Femur (tissue), 1 donor: ENCODE measurements at regions not wholly inside any gene's neighbourhood (a gene's known extent, or its start where the extent isn't known, plus 50 kb on each side); places are given as distances from the start of the nearest gene placed in this dataset.
A peak's percentile ranks its signal among the peaks of the same experiment; 100 is the strongest.

ENCODE experiments used
- DNase-seq: peaks from one replicate; pipeline ENCODE4 v3.0.0-alpha.2; 2017

DNA sequence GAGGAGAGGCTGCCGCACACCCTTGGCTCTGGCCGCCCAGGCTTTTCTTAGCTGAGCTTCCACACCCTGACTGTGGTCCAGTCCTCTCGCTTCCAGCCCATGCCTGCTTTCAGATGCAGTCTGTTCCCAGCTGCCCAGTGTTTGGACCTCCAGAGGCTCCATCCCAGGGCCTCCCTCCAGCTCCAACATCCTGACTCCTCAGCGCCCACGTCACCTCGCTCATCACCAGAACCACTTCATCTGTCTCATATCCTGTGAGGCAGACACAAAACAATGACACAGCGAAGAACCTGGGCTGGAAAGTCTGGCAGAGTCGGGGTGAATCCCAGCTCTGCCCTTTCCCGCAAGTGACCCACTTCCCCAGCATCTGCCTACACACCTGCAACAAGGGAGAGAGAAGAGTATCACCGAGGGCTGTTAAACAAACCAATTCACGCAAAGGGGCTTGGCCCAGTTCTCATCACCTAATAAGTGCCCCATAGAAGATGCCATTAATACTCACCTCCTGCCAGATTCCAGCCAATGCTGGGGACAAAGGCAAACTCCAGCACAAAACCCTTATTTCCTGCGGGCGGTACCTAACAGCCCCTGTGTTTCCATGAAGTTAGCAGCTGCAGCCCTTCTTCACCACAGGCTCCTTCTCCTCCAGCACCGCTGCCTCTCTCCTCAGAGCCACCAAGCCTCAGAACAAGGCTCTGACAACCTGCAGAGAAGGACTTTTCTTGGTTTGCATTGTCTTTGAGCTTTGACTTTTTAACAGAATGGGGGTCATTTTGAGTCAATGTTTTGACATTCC lies 133.4 kb upstream of the CDH4 start:
- no peak for DNase-seq

DNA sequence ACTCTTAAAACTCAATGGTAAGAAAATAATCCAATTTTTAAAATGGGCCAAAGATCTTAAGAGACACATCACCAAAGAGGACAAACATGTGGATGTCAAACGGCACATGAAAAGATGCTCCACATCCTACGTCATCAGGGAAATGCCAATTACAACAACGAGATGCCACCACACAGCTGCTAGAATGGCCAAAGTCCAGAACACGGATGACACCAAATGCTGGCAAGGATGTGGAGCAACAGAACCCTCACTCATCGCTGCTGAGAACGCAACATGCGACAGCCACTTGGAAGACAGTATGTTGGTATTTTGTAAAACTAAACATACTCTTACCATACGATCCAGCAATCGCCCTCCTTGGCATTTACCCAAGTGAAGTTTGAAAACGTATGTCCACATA lies 132.8 kb upstream of the CDH4 start:
- DNase-seq = no peak

DNA sequence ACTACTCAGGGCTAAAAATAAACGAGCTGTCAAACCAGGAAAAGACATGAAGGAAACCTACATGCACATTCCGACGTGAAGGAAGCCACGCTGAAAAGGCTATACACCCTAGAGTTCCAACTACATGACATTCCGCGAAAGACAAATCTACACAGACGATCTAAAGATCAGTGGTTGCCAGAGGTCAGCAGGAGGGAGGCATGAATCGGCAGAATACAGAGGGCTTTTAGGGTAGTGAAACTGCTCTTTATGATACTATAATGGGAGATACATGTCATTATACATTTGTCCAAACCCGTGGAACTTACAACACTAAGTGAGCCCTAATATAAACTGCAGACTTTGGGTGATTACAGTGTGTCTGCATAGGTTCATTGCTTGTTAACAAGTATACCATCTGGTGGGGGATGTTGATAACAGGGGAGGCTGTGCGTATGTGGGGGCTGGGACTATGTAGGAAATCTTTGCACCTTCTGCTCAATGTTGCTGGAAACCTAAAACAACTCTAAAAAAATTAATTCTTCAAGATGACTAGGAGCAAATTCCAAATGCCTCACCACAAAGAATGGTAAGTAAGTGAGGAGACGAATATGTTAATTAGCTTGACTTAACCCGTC lies 132.2 kb upstream of the CDH4 start:
- no peak for DNase-seq

DNA sequence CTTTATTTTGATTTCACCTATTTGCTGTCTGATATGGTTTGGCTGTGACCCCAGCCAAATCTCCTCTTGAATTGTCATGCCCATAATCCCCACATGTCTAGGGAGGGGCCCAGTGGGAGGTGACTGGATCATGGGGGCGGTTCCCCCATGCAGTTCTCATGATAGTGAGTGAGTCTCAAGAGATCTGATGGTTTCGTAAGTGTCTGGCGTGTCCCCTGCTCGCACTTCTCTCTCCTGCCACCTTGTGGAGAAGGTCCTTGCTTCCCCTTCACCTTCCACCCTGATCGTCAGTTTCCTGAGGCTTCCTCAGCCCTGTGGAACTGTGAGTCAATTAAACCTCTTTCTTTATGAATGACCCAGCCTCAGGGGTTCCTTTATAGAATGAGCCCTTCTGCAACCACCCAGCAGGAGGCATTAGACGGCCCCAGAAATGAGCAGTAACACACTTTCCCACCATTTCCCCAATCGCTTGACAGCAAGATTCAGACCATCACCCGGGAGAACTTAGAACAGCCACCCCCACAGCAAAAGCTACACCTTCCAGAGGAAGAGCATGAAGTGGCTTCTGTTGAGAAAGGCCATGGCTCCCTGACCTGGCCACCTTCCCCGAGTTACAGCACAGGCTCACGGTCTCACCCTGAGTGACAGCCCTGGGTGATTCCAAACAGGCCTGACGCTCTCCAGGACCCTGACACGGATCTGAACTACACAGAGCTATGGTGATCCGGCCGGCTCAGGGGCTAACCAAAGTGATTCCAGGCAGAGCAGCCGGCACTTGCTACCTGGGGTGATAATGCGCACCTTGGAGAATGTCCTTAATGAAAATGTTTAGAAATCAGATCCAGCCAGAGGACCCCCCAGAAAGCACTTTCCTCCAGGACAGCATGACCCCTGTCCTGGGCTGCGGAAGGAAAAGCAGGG lies 131.2 kb upstream of the CDH4 start:
- DNase-seq = peak; percentile 39

DNA sequence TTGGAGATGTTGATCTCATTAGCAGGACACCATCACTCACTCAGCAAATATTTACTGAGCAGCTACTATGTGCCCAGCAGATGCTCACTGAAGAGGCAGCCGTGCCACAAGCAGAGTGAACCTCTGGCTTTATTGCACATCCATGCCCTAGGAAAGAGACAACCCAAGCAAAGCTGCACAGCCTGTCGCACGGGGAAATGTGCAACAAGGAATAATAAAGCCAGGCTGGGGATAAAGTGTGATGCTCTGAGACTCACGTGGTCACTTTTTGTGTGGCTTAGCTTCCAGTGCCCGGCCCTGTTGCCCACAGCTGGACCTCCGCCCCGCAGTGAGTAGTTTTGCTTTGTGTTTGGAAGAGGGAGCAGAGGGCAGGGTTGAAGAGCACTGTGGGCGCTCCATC lies 130.4 kb upstream of the CDH4 start:
- no peak for DNase-seq

DNA sequence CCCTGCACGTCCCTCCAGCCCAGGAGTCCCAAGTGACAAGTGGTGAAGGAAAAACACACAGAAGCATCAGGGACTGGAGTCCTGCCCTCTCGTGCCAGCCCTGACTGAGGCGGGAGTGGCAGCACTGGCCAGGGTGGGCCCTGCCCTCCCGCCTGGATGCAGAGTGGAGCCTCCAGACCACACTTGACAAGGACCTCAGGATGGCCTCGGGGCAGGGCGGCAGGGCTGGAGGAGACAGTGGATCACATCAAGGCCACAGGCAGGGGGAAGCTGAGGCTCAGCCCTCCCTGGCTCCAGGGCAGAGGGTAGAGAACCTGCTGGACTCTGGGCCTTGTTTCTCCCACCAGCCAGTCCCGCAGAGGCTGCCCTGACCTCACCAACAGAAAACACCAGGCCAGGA lies 128.8 kb upstream of the CDH4 start:
- DNase-seq = no peak

DNA sequence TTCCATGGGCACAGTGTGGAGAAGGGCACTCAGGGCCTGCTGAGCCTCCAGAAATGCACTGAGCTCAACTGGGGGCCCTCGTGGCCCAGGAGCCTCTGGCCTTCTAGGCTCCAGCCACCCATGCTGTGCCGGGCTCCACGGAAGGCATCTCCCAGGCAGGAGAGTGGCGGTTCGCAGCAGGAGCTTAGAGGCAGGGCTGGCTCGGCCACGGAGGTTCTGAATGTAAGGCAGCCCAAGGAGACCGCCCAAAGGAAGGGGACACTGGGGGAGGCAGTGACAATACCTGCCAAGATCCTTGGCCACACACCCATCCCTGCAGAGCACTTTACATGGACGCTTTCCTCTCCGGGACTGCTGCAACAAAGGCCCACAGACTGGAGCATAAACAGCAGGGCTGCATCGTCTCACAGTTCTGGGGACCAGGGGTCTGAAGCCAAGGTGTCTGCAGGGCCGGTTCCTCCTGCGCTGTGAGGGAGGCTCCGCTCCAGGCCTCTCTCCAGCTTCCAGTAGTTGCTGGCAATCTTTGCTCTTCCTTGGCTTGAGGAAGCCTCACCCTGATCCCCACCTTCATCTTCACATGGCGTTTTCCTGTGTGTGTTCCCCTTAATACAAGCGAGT lies 128.2 kb upstream of the CDH4 start:
- no peak for DNase-seq

DNA sequence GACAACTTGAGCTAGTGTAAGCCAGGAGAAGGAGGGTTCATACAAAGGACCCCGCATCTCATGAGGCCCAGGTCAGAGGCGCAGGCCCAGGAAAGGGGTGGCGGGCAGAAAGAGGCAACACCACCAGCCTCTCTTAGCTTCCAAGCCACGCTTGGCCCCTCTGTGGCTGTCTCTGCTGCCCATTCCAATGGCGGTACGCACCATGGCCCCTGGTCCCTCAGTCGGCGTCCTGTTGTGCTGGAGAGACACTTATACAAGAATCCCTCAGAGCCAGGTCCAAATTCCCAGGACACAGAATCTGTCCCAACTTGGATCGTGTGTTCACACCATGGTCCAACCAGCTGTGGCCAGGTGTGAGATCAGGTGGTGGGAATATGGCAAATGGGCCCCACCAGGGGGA lies 127.0 kb upstream of the CDH4 start:
- no peak for DNase-seq

DNA sequence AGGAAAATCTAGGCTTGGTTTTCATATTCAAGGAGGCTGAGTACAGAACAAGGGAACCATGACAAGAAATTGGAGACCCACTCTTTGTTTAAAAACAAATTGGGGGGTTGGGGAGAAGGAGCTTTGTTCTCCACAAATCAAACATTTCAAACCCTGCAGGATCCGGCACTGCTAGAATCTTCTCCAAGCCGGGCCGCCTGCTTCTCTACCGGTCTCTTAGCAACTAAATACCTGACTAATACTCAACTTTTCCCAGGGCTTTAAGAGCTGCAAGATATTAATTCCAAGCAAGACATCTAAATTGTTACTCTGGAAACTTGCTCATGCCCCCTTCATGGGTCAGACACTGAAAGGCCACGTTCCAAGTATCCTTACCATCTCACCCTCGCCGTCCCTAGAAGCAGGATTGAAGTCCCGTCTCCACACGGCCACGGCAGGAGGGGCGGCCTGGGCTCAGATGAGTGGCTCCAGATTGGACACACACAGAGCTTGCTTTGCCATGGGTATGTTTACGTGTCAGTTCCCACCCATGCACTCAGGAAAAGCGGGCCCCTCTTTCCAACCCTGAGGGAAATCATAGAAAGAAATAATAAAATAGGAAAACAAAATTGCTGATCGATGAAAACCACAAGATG lies 126.4 kb upstream of the CDH4 start:
- DNase-seq = no peak

DNA sequence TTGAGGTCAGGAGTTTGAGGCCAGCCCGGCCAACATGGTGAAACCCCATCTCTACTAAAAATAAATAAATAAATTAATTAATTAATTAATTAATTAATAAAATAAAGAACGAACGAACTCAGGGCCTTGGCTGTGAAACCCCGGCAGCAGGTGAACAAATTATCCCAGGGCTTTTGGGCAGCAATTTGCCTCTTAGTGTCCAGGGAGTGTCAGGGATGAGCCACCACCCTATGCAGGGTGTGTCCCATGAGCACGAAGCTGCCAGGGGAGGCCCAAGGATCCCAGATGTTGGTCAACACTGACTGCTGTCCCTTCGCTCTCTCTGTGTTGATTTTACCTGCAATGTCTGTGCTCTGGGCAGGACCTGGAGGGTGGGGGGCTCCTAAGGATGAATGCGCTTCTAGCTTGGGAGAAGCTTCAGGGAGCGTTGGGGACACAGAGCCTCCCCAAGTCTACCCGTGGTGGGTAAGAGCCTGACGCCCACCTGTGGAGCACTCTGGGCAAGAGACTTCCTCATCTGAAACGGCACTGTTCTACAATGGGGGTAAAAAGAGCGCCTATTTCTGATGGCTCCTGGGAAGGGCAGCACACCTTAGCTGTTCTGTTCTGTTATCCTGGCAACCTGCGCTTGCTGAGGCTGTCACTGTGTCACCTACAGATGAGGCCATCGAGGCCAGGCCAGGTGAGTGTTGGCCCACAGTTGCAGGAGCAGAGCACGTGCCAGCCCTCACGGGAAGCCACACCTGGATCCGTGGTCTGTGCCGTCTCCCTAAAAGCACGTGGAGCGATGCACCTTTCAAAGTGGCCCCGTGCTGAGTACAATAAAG lies 125.5 kb upstream of the CDH4 start:
- DNase-seq = no peak

DNA sequence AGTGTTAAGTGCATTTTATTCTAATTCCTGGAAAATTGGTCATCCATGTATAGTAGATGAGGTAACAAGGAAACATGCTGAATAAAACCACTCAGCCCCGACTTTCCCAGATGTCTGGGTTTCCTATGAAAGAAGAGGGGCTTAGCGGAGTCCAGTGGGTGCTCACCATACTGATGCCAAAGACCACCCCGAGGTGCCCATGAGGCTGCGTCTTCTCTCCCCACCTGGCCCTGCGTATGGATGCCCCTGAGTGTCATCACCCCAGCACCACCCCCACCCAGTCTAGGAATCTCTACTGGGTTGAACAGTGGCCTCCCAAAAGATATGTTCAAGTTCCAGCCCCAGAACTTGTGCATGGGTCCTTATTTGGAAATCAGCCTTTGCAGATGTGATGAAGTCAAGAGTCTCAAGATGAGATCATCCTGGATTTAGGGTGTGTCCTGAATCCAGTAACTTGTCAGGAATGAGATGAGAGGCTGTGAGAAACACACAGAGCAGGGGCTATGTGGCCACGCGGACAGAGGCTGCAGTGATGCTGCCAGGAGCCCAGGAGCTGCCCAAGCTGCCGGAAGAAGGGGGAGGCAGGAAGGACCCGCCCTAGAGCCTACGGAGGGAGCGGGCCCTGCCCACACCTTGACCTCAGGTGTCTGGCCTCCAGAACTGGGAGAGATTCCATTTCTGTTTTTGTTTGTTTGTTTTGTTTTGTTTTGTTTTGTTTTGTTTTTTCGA lies 124.6 kb upstream of the CDH4 start:
- DNase-seq = peak; percentile 37

DNA sequence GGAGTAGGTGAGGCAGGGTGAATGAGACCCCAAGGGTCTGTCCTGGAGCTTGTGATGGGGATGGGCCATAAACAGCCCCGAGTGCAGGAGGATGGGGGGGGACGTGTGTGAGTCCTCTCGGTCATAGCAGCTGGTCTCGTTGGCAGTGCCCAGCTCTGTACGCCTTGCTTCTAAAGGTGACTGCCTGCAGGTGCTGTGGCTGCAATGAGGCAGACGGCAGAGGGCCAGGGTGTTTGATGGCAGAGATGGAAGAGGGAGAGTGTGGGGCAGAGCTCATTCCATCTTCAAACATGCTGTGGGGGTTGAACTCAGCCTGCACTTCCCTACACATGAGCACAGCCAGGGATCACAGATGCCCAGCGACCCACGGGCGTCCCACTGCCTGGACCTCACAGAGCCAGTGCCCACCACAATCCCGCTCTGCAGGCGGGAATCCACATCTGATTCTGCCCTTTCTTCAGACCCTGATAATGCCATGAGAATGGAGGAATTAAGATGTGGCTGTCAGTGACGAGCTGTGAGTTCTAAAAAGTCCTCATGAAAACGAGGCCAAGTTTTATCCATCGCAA lies 123.3 kb upstream of the CDH4 start:
- DNase-seq = no peak

DNA sequence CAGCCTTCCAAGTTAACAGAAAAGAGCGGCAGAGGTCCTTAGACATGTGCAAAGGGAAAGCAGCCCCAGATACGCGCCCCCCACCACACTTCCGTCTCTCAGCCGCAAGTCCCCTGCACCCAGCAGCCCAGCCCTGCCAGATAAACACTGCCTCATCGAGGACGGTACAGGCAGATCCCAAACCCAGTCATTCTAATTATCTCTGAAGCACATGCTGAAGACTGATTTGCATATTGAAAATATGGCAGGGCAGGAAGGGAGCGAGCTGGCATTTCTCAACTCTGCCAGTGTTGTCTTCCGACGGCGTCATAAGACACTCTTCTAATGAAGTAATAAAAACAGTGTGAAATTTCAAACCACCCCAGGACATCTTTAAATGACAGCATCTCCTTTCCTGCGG lies 122.8 kb upstream of the CDH4 start:
- no peak for DNase-seq

DNA sequence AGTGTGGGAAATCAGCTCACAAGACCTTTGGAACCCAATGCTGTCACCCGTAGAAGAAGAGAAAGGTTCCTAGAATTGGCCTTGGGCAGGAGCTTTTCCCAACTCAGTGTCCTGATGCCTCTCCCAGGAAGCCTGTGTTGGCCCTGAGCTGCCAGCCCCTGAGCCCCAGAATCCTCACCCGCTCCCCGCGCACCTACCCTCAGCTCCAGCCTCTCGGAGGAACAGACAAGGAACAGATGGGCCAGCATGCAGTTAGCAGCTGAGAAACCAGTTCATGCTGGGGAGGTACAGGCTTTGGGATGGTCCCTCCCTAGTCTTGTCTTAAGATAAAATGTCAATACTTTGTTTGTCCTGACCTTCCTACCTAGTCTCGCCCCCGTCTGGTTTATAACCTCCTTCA lies 121.9 kb upstream of the CDH4 start:
- no peak for DNase-seq

DNA sequence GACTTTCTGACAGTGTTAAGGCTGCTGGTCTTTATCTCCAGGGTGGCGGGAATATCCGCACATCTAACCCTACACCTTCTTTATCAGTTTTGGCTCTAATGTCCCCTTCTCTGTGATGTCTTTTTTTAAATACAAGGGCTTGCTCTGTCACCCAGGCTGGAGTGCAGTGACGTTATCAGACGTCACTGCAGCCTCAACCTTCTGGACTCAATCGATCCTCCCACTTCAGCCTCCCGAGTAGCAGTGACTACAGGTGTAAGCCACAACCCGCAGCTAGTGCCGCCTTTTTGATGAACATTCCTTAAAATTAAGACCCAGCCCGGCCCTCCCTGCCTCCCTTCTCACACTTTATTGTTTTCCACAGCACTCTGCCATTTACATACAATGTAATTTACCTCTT lies 120.1 kb upstream of the CDH4 start:
- no peak for DNase-seq

DNA sequence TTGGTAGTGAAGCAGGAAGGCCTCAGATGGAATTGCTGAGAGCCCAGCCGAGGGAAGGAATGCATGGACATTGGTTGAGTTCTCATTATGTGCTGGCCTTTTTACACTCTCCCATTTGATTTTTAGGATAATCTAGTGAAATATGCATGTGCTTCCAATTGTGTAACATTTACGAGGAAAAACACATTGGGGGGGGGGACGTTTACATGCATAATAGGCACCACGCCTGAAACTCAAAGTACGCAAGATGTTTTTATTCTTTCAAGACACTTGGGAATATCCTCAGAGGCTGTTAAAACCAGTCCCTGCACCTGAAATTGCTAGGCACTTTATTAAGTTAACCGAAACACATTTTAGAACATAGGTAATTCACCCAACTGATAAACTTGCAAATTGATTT lies 118.5 kb upstream of the CDH4 start:
- DNase-seq = no peak

DNA sequence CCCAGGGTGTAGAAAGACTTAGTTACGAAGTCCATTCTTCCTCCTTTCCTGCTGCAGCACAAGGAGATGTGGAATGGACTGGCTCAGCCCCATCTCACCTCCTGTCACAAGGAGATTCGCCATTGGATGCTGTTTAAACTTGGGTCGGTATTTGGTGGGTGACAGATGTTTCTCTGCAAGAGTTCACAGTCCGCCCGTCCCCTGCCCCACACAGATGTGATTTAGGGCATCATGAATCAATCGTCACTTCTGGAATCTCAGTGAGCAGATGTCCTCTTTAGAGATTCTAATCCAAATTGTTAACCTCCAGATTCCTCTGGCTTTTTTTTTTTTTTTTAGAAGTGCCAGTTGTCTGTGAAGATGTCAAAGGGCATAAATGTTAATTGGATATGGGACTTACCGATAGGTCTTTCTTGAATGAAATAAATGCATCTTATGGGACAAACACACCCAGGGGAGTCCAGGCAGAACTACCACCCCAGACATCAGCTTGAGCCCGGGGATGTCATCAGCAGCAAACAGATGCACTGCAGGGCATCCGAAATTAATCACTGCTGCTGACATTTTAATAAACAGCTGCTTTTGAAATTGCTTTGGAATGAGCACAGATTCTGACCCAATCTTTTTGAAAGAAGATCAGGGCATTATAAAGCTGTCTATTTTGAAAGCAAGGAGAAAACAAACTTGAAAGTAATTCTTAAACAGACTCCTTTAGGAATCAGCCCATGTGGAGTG lies 117.6 kb upstream of the CDH4 start:
- DNase-seq = no peak

DNA sequence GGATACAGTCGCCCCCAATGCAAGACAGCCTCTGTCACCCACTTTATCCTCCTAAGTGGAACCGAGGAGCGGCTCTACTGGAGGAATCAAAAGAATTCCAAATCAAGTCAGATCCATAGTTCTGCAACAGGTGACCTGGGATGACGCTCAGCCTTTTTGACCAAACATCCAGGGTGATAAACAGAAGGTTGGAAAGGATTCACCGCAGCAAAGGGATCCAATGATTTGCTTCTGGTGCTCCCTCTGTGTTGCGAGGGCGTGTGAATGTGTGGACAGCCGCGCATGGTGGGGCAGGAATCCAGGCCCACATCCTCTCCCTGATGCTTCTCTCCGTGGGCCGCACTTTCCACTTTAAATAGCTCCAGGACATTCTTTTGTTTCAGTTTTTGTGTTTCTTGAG lies 116.8 kb upstream of the CDH4 start:
- no peak for DNase-seq

DNA sequence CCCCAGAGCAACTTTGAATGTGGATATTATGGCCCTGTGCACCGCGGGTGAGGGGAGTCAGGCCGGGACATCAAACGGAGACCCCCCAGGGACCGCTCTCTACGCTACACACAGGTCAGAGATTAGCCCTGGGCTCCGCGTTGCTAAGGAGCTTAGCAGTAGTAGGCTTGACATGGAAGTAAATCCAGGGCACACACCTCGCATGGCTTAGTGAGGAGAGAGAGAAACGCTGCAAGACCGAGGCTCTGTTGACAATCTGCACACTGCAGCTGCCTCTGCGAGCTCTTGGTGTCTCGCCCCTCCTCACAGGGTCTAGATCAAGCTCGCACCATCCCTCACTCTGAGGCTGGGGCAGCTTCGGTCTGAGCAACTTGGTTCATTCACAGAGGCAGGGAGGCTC lies 116.1 kb upstream of the CDH4 start:
- DNase-seq = no peak

DNA sequence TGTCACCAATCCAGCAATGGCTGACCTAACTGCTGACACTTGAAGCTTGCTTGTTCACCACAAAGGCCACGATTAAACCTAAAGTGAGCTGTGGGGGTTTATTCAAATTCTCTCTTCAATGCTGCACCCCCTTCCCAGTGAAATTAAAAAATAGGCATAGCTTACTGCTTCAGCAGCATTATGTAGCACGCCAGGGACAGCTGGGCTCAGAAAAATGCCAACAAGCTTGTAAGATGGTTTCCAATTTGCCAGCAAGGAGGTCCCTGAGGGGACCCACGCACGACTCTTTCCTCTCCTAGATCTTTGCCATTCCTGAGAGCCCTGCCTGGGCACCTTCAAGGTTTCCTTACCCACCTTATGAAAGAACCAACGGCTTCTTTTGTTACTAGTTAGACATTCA lies 113.5 kb upstream of the CDH4 start:
- no peak for DNase-seq
